Liver (tissue), 7 donors: ENCODE measurements at regions not wholly inside any gene's neighbourhood (a gene's known extent, or its start where the extent isn't known, plus 50 kb on each side); places are given as distances from the start of the nearest gene placed in this dataset.

Experiments used
- DNase-seq: peaks from one replicate; pipeline ENCODE4 v3.0.0-alpha.2; 2017; ENCODE audit warnings: low spot score
- H3K27ac ChIP-seq, 2 donors: one replicate each; pipeline ENCODE4 v1.7.0; 2013; ENCODE audit warnings: inconsistent platforms in 2 of 2, low read length in 2 of 2, control low read depth in 1 of 2, low read depth in 1 of 2, mild to moderate bottlenecking in 1 of 2
- H3K27me3 ChIP-seq, 4 donors: one replicate each; pipeline versions ENCODE4 v1.6.1 to v1.7.0; 2013; ENCODE audit warnings: low read length in 3 of 4, inconsistent platforms in 1 of 4, mild to moderate bottlenecking in 1 of 4, moderate library complexity in 1 of 4; ENCODE audit not compliant: control insufficient read depth in 4 of 4, insufficient read depth in 4 of 4
- H3K36me3 ChIP-seq, 4 donors: one replicate each; pipeline versions ENCODE4 v1.6.1 to v1.7.0; 2013; ENCODE audit warnings: low read length in 3 of 4, mild to moderate bottlenecking in 3 of 4, low read depth in 1 of 4, moderate library complexity in 1 of 4; ENCODE audit not compliant: control insufficient read depth in 4 of 4, insufficient read depth in 3 of 4
- H3K4me1 ChIP-seq, 4 donors: one replicate each; pipeline versions ENCODE4 v1.6.1 to v1.7.0; 2013; ENCODE audit warnings: low read length in 3 of 4, mild to moderate bottlenecking in 3 of 4, moderate library complexity in 1 of 4; ENCODE audit not compliant: control insufficient read depth in 4 of 4, insufficient read depth in 4 of 4
- H3K4me3 ChIP-seq, 3 donors: one replicate each; pipeline versions ENCODE4 v1.6.1 to v1.7.0; 2013; ENCODE audit warnings: low read length in 3 of 3, control low read depth in 1 of 3, low read depth in 1 of 3, mild to moderate bottlenecking in 1 of 3
- H3K9ac ChIP-seq, 2 donors: one replicate each; pipeline ENCODE4 v1.7.0; 2013; ENCODE audit warnings: low read length in 2 of 2, mild to moderate bottlenecking in 2 of 2, moderate library complexity in 2 of 2, control low read depth in 1 of 2, low read depth in 1 of 2
- H3K9me3 ChIP-seq, 4 donors: one replicate each; pipeline versions ENCODE4 v1.6.1 to v1.7.0; 2013; ENCODE audit warnings: low read length in 3 of 4; ENCODE audit not compliant: control insufficient read depth in 4 of 4
- EGR1 ChIP-seq, 2 donors: IDR thresholded peaks; 2 replicates each; pipeline ENCODE4 v1.6.1; 2016 to 2018; ENCODE audit warnings: antibody characterized with exemption in 2 of 2, low read depth in 2 of 2
- FOXA1 ChIP-seq: IDR thresholded peaks from 2 replicates; pipeline ENCODE4 v1.6.1; 2016; ENCODE audit warnings: antibody characterized with exemption
- FOXA2 ChIP-seq: IDR thresholded peaks from 2 replicates; pipeline ENCODE4 v1.6.1; 2016; ENCODE audit warnings: antibody characterized with exemption
- GABPA ChIP-seq, 2 donors: IDR thresholded peaks in 1 of 2; conservative IDR thresholded peaks in 1 of 2; 2 replicates each; pipeline ENCODE4 v1.6.1; 2016; ENCODE audit warnings: antibody characterized with exemption in 2 of 2, mild to moderate bottlenecking in 1 of 2, moderate library complexity in 1 of 2
- HNF4A ChIP-seq, 2 donors: conservative IDR thresholded peaks; 2 replicates each; pipeline ENCODE4 v1.6.1; 2016; ENCODE audit warnings: antibody characterized with exemption in 2 of 2, mild to moderate bottlenecking in 2 of 2
- JUND ChIP-seq, 2 donors: IDR thresholded peaks; 2 replicates each; pipeline ENCODE4 v1.6.1; 2016; ENCODE audit warnings: antibody characterized with exemption in 2 of 2
- NR2F2 ChIP-seq: IDR thresholded peaks from 2 replicates; pipeline ENCODE4 v1.6.1; 2016; ENCODE audit warnings: antibody characterized with exemption
- RAD21 ChIP-seq, 2 donors: IDR thresholded peaks; 2 replicates each; pipeline ENCODE4 v1.6.1; 2016; ENCODE audit warnings: antibody characterized with exemption in 2 of 2, mild to moderate bottlenecking in 2 of 2
- TAF1 ChIP-seq: conservative IDR thresholded peaks from 2 replicates; pipeline ENCODE4 v1.6.1; 2016; ENCODE audit warnings: antibody characterized with exemption, mild to moderate bottlenecking
- YY1 ChIP-seq: IDR thresholded peaks from 2 replicates; pipeline ENCODE4 v1.6.1; 2016; ENCODE audit warnings: antibody characterized with exemption, mild to moderate bottlenecking
- WGBS: extraction: QIAGEN DNeasy Blood & Tissue Kit; methylation state at CpG from one replicate; pipeline ENCODE4 v1.1.7; 2013; 5-methylcytosine and 5-hydroxymethylcytosine counted together
- TF ChIP-seq, protein P1 (sequence below): IDR thresholded peaks from 2 replicates; pipeline ENCODE4 v1.6.1; 2016; ENCODE audit warnings: antibody characterized with exemption
- TF ChIP-seq, protein P2 (sequence below): IDR thresholded peaks from 2 replicates; pipeline ENCODE4 v1.6.1; 2016; ENCODE audit warnings: antibody characterized with exemption
- TF ChIP-seq, protein P3 (sequence below): IDR thresholded peaks from 2 replicates; pipeline ENCODE4 v1.6.1; 2016; ENCODE audit warnings: antibody characterized with exemption
- donor health status: healthy.
- donor health status: healthy.
- donor health status: healthy.
- donor health status: healthy.

DNA sequence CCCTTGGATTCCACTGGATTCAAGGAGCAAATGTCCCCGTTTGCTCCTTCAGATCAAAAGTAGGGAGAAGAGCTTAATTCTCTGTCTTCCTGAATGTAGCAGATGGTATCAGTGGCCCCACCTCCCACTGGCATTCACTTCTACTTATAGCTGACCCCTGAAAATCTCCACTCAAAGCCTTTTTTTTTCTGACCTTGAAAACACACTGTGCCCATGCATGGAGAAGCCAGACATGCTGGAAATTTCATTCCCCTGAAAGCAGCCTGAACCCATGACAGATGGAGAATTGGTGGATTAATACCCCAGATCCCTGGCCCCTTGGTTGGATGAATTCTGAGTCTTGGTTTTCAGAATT, 76.6 kb upstream of the UBAC2 start:
- peaks cover 0 to 9% (median 0%) of the 10 kb centered on the region in 4 donors for H3K27me3 ChIP-seq
- no peaks in the 10 kb centered on the region for H3K9me3 ChIP-seq
- 72% methylated on average over 1 of the region's 1 CpG for WGBS
- no peak for TF ChIP-seq JUND (IDR thresholded peaks at IDR 0.05)
- TF ChIP-seq NR2F2 = no peak
- TF ChIP-seq HNF4A (conservative IDR thresholded peaks at IDR 0.05) = no peak
- TF ChIP-seq, protein P1, sequence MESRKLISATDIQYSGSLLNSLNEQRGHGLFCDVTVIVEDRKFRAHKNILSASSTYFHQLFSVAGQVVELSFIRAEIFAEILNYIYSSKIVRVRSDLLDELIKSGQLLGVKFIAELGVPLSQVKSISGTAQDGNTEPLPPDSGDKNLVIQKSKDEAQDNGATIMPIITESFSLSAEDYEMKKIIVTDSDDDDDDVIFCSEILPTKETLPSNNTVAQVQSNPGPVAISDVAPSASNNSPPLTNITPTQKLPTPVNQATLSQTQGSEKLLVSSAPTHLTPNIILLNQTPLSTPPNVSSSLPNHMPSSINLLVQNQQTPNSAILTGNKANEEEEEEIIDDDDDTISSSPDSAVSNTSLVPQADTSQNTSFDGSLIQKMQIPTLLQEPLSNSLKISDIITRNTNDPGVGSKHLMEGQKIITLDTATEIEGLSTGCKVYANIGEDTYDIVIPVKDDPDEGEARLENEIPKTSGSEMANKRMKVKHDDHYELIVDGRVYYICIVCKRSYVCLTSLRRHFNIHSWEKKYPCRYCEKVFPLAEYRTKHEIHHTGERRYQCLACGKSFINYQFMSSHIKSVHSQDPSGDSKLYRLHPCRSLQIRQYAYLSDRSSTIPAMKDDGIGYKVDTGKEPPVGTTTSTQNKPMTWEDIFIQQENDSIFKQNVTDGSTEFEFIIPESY = no peak
- TF ChIP-seq EGR1 (IDR thresholded peaks at IDR 0.05; ENCODE audit: low read depth in 2 of 2) = no peak
- no peak for TF ChIP-seq YY1
- TF ChIP-seq, protein P2, sequence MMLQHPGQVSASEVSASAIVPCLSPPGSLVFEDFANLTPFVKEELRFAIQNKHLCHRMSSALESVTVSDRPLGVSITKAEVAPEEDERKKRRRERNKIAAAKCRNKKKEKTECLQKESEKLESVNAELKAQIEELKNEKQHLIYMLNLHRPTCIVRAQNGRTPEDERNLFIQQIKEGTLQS = no peak
- no peak for TF ChIP-seq TAF1
- TF ChIP-seq, protein P3, sequence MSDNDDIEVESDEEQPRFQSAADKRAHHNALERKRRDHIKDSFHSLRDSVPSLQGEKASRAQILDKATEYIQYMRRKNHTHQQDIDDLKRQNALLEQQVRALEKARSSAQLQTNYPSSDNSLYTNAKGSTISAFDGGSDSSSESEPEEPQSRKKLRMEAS = no peak
- TF ChIP-seq FOXA2 = no peak
- no peak for TF ChIP-seq GABPA (IDR thresholded peaks at IDR 0.05 in 1 of 2, conservative IDR thresholded peaks at IDR 0.05 in 1 of 2)
- no peak for TF ChIP-seq FOXA1
- no peak overlapping the region for H3K27ac ChIP-seq
- H3K4me1 ChIP-seq = no peaks in the 10 kb centered on the region
- no peaks in the 10 kb centered on the region for H3K36me3 ChIP-seq
- H3K4me3 ChIP-seq = no peak overlapping the region
- DNase-seq = no peak
- no peak overlapping the region for H3K9ac ChIP-seq

DNA sequence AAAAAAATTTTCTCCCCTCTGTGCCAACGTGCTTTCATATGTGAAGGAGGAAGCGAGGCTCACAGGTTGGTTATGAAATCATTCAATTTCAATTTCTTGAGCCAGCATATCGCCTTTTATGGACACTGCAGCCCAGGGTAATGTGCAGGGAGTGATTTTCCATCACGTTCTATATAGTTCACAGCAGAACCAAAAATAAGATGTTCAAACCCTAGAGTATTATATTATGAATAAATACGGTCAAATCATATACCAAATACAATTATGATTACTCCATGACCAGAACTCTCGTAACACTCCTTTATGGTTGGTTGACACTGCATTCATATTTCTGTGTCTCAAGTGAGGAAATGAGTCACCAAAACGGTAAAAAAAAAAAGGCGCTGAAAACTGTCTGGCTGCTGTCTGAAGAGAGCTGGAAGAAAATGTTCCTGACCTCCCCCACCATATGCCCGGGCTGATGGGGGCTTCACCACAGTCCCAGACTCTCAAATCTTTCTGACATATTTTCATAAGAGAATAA, 75.8 kb upstream of the UBAC2 start:
- DNase-seq = no peak
- Histone ChIP-seq H3K27me3 (peaks cover 0 to 10% (median 0%) of the 10 kb centered on the region in 4 donors), H3K9ac (no peak overlapping the region), H3K4me1 (no peaks in the 10 kb centered on the region), H3K36me3 (no peaks in the 10 kb centered on the region), H3K9me3 (no peaks in the 10 kb centered on the region), H3K4me3 (no peak overlapping the region), H3K27ac (no peak overlapping the region)
- TF ChIP-seq GABPA (IDR thresholded peaks at IDR 0.05 in 1 of 2, conservative IDR thresholded peaks at IDR 0.05 in 1 of 2) (no peak), JUND (IDR thresholded peaks at IDR 0.05) (peak in 1 of 2 donors; percentile 18)
- 65% methylated on average over 9 of the region's 9 CpGs for WGBS

DNA sequence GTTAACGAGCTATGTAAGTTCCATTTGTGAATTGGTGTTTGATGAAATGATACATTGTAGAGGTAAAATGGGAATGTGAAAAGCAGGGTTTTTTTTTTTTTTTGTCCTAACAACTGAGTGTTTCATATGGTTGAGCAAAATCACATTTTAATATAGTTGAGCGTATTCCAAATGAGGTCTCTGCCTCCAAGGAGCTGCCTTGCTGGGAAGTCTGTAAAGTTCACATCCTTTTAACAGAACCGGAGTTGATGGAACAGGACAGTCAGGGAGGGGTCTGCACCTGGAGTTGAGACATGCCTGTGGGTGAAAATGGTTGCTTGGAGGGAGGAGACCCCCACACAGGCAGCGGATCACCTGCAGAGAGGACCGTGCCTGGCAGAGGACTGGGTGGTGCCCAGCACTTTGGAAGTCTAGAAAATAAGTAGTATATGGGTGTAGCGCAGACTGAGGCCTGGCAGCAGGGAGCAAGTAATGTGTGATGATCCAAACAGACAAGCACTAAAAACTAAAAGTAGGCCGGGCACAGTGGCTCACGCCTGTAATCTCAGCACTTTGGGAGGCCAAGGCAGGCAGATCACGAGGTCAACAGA, 75.2 kb upstream of the UBAC2 start:
- peaks cover 0 to 11% (median 0%) of the 10 kb centered on the region in 4 donors for H3K27me3 ChIP-seq
- no peak overlapping the region for H3K27ac ChIP-seq
- H3K9me3 ChIP-seq = no peaks in the 10 kb centered on the region
- no peak overlapping the region for H3K4me3 ChIP-seq
- WGBS = 90% methylated on average over 9 of the region's 9 CpGs
- TF ChIP-seq RAD21 (IDR thresholded peaks at IDR 0.05) (no peak), JUND (IDR thresholded peaks at IDR 0.05) (peak in 1 of 2 donors; percentile 0), YY1 (no peak)
- no peaks in the 10 kb centered on the region for H3K4me1 ChIP-seq
- H3K36me3 ChIP-seq = no peaks in the 10 kb centered on the region
- no peak for DNase-seq
- no peak overlapping the region for H3K9ac ChIP-seq
